H1 (cell line): ENCODE measurements at regions not wholly inside any gene's neighbourhood (a gene's known extent, or its start where the extent isn't known, plus 50 kb on each side); places are given as distances from the start of the nearest gene placed in this dataset.

Experiments used
- CTCF ChIA-PET: fragments of 300-600 bp; sonication (Branson Sonifier 250); formaldehyde crosslinking; loops from one replicate; lab custom pipeline; 2021; ENCODE audit not compliant: partially characterized antibody; lab: Charles Lee
- POLR2A ChIA-PET: fragments of 300-600 bp; sonication (Branson Sonifier 250); formaldehyde crosslinking; loops from one replicate; lab custom pipeline; 2021; ENCODE audit warnings: inconsistent platforms; ENCODE audit not compliant: partially characterized antibody; lab: Charles Lee
- DNase-seq, 2 experiments: peaks; one replicate each; pipeline versions ENCODE4 v3.0.0 to v3.0.0-alpha.2; 2010 to 2022; ENCODE audit warnings: low spot score in 2 of 2, low read depth in 1 of 2, mixed read lengths in 1 of 2
- FAIRE-seq: peaks from 2 replicates; lab custom pipeline; 2011; peaks lifted over from hg19 to GRCh38; lab: Jason Lieb, UNC
- H2AFZ ChIP-seq: 2 replicates; pipeline ENCODE4 v1.8.1; 2012; ENCODE audit warnings: low read length, inconsistent platforms
- H2AK5ac ChIP-seq: 2 replicates; pipeline ENCODE4 v1.6.1; 2013; ENCODE audit warnings: low read depth, low read length
- H2BK120ac ChIP-seq: replicated peaks from 2 replicates; pipeline ENCODE3; 2013; ENCODE audit warnings: low read depth, low read length, inconsistent platforms
- H2BK12ac ChIP-seq: 2 replicates; pipeline ENCODE4 v1.6.1; 2013; ENCODE audit warnings: low read depth, low read length
- H2BK15ac ChIP-seq: 2 replicates; pipeline ENCODE4 v1.6.1; 2013; ENCODE audit warnings: low read length
- H2BK20ac ChIP-seq: 2 replicates; pipeline ENCODE4 v1.6.1; 2013; ENCODE audit warnings: low read length
- H2BK5ac ChIP-seq: 2 replicates; pipeline ENCODE4 v1.6.1; 2013; ENCODE audit warnings: low read depth, low read length
- H3K14ac ChIP-seq: 2 replicates; pipeline ENCODE4 v1.6.1; 2013; ENCODE audit warnings: inconsistent platforms; ENCODE audit not compliant: insufficient read length
- H3K18ac ChIP-seq: 2 replicates; pipeline ENCODE4 v1.6.1; 2013; ENCODE audit warnings: low read length; ENCODE audit errors: extremely low read depth
- H3K23ac ChIP-seq: 2 replicates; pipeline ENCODE4 v1.6.1; 2013; ENCODE audit warnings: inconsistent platforms; ENCODE audit not compliant: insufficient read length
- H3K23me2 ChIP-seq: 2 replicates; pipeline ENCODE4 v1.6.1; 2013; ENCODE audit warnings: low read depth, low read length
- H3K27ac ChIP-seq: 2 replicates; pipeline ENCODE4 v1.6.1; 2011; ENCODE audit warnings: low read depth, low read length, inconsistent platforms
- H3K27me3 ChIP-seq, 4 experiments: replicated peaks in 1 of 4; 1 replicate in 1 of 4; 2 replicates in 3 of 4; pipeline versions ENCODE4 v1.6.1 to v1.8.1; 2011 to 2013; ENCODE audit warnings: low read length in 3 of 4, mild to moderate bottlenecking in 3 of 4, inconsistent platforms in 2 of 4, mixed read lengths in 2 of 4, moderate library complexity in 1 of 4; ENCODE audit not compliant: control insufficient read depth in 3 of 4, insufficient read depth in 3 of 4; ENCODE audit errors: extremely low read depth in 1 of 4
- H3K36me3 ChIP-seq, 4 experiments: 2 replicates each; pipeline versions ENCODE4 v1.6.1 to v1.8.1; 2011 to 2013; ENCODE audit warnings: mild to moderate bottlenecking in 4 of 4, low read length in 3 of 4, moderate library complexity in 2 of 4, control low read depth in 1 of 4, inconsistent platforms in 1 of 4; ENCODE audit not compliant: insufficient read depth in 4 of 4, control insufficient read depth in 2 of 4
- H3K4ac ChIP-seq: replicated peaks from 2 replicates; pipeline ENCODE3; 2013; ENCODE audit warnings: low read length, low read depth, mixed read lengths, inconsistent platforms; ENCODE audit not compliant: insufficient read length
- H3K4me1 ChIP-seq, 4 experiments: replicated peaks in 1 of 4; 1 replicate in 1 of 4; 2 replicates in 3 of 4; pipeline versions ENCODE4 v1.6.1 to v1.8.1; 2011 to 2013; ENCODE audit warnings: low read length in 3 of 4, inconsistent platforms in 2 of 4, mixed read lengths in 1 of 4; ENCODE audit not compliant: insufficient read depth in 4 of 4, control insufficient read depth in 3 of 4
- H3K4me2 ChIP-seq, 2 experiments: 2 replicates each; pipeline versions ENCODE4 v1.6.1 to v1.8.1; 2011 to 2013; ENCODE audit warnings: low read depth in 2 of 2, low read length in 2 of 2, control low read depth in 1 of 2, inconsistent platforms in 1 of 2, mild to moderate bottlenecking in 1 of 2; ENCODE audit not compliant: insufficient read depth in 1 of 2
- H3K4me3 ChIP-seq, 4 experiments: fragments of 200-600, 300-600 bp in 1 of 4; sonication (generic), shearing (Covaris generic), sonication (Bioruptor Twin) in 1 of 4; 2 replicates each; pipeline versions ENCODE4 v1.5.1 to v1.8.1; 2011 to 2016; ENCODE audit warnings: low read length in 4 of 4, low read depth in 3 of 4, control low read depth in 2 of 4, inconsistent platforms in 2 of 4, mild to moderate bottlenecking in 2 of 4, mixed read lengths in 1 of 4, moderate library complexity in 1 of 4; ENCODE audit not compliant: insufficient read depth in 2 of 4; ENCODE audit errors: extremely low read depth in 1 of 4
- H3K56ac ChIP-seq: replicated peaks from 2 replicates; pipeline ENCODE3; 2013; ENCODE audit warnings: low read depth, mild to moderate bottlenecking, mixed read lengths, low read length, inconsistent platforms; ENCODE audit not compliant: insufficient read length
- H3K79me1 ChIP-seq: 2 replicates; pipeline ENCODE4 v1.6.1; 2013; ENCODE audit warnings: low read depth, low read length, control low read depth
- H3K79me2 ChIP-seq, 2 experiments: 2 replicates each; pipeline versions ENCODE4 v1.6.1 to v1.8.1; 2012 to 2013; ENCODE audit warnings: low read length in 2 of 2, mild to moderate bottlenecking in 2 of 2, inconsistent platforms in 1 of 2; ENCODE audit not compliant: insufficient read depth in 2 of 2, control insufficient read depth in 1 of 2
- H3K9ac ChIP-seq, 4 experiments: replicated peaks in 1 of 4; 1 replicate in 1 of 4; 2 replicates in 3 of 4; pipeline versions ENCODE4 v1.6.1 to v1.8.1; 2011 to 2013; ENCODE audit warnings: low read depth in 3 of 4, low read length in 3 of 4, control low read depth in 2 of 4, mild to moderate bottlenecking in 2 of 4, moderate library complexity in 2 of 4, inconsistent platforms in 1 of 4; ENCODE audit errors: extremely low read depth in 1 of 4
- H3K9me3 ChIP-seq, 2 experiments: 2 replicates each; pipeline versions ENCODE4 v1.6.1 to v1.8.1; 2012 to 2013; ENCODE audit warnings: mild to moderate bottlenecking in 2 of 2, moderate library complexity in 2 of 2, control low read depth in 1 of 2, inconsistent platforms in 1 of 2, low read depth in 1 of 2, low read length in 1 of 2, mixed read lengths in 1 of 2; ENCODE audit not compliant: insufficient read depth in 2 of 2
- H4K20me1 ChIP-seq, 2 experiments: replicated peaks in 1 of 2; 2 replicates each; pipeline versions ENCODE3 to v1.8.1; 2011 to 2013; ENCODE audit warnings: inconsistent platforms in 2 of 2, low read length in 2 of 2, mild to moderate bottlenecking in 1 of 2; ENCODE audit not compliant: insufficient read depth in 2 of 2, control insufficient read depth in 1 of 2
- H4K5ac ChIP-seq: 2 replicates; pipeline ENCODE4 v1.6.1; 2013; ENCODE audit warnings: low read length, low read depth, mixed read lengths, inconsistent platforms; ENCODE audit not compliant: insufficient read length
- H4K8ac ChIP-seq: 2 replicates; pipeline ENCODE4 v1.8.0; 2013; ENCODE audit warnings: mild to moderate bottlenecking, moderate library complexity, low read length, inconsistent platforms; ENCODE audit not compliant: insufficient read depth; ENCODE audit errors: extremely low read depth
- H4K91ac ChIP-seq: replicated peaks from 2 replicates; pipeline ENCODE3; 2013; ENCODE audit warnings: low read length, mixed read lengths, inconsistent platforms; ENCODE audit not compliant: insufficient read length
- ASH2L ChIP-seq: fragments of 200-600, 300-600 bp; sonication (generic); IDR thresholded peaks from one replicate; pipeline ENCODE4 v1.7.1; 2017; ENCODE audit warnings: low read length
- CBX5 ChIP-seq: fragments of 300-800, 300-1000 bp; sonication (generic); IDR thresholded peaks from 2 replicates; pipeline ENCODE4 v1.7.1; 2016; ENCODE audit warnings: antibody characterized with exemption, low read length, low read depth
- CEBPB ChIP-seq: IDR thresholded peaks from 2 replicates; pipeline ENCODE4 v1.6.1; 2012; ENCODE audit warnings: low read depth, low read length
- FOSL1 ChIP-seq: IDR thresholded peaks from 2 replicates; pipeline ENCODE4 v1.6.1; 2011; ENCODE audit warnings: mild to moderate bottlenecking, low read depth, low read length, moderate library complexity; ENCODE audit not compliant: insufficient read depth
- GABPA ChIP-seq: IDR thresholded peaks from 2 replicates; pipeline ENCODE4 v1.6.1; 2011; ENCODE audit warnings: mild to moderate bottlenecking, low read length, moderate library complexity, borderline replicate concordance; ENCODE audit not compliant: insufficient read depth
- KDM5A ChIP-seq: fragments of 200-600 bp; IDR thresholded peaks from 2 replicates; pipeline ENCODE4 v1.7.1; 2012; ENCODE audit warnings: mild to moderate bottlenecking, low read length, inconsistent platforms, mixed read lengths
- POLR2A ChIP-seq, 2 experiments: IDR thresholded peaks; 1 replicate in 1 of 2; 2 replicates in 1 of 2; pipeline ENCODE4 v1.6.1; 2011; ENCODE audit warnings: low read depth in 2 of 2, low read length in 2 of 2, mild to moderate bottlenecking in 2 of 2; ENCODE audit errors: control extremely low read depth in 1 of 2
- RBBP5 ChIP-seq: IDR thresholded peaks from 2 replicates; pipeline ENCODE4 v1.7.1; 2012; ENCODE audit warnings: low read depth, mild to moderate bottlenecking, inconsistent platforms, low read length, moderate library complexity, borderline replicate concordance
- RFX5 ChIP-seq: IDR thresholded peaks from 2 replicates; pipeline ENCODE4 v1.6.1; 2011; ENCODE audit warnings: low read depth, low read length, improper control_type of control experiment, borderline replicate concordance
- SAP30 ChIP-seq: fragments of 300-600 bp; sonication (generic); IDR thresholded peaks from 2 replicates; pipeline ENCODE4 v1.7.1; 2012; ENCODE audit warnings: low read length, moderate library complexity, mild to moderate bottlenecking, inconsistent platforms; ENCODE audit not compliant: insufficient read depth, insufficient replicate concordance
- TAF7 ChIP-seq: optimal IDR thresholded peaks from 2 replicates; pipeline ENCODE3; 2011; ENCODE audit warnings: low read depth, mild to moderate bottlenecking, inconsistent platforms, low read length, moderate library complexity, borderline replicate concordance
- YY1 ChIP-seq: IDR thresholded peaks from 2 replicates; pipeline ENCODE4 v1.6.1; 2011; ENCODE audit warnings: low read depth, mild to moderate bottlenecking, low read length
- WGBS, 2 experiments: shearing (Covaris generic) in 1 of 2; methylation state at CpG; one replicate each; pipeline versions ENCODE4 v1.1.6 to v1.1.7; 2013 to 2015; ENCODE audit warnings: low lambda C conversion rate in 2 of 2, mixed read lengths in 2 of 2, inconsistent platforms in 1 of 2, low coverage in 1 of 2, missing lambda C conversion rate in 1 of 2; ENCODE audit not compliant: insufficient replicate concordance in 2 of 2, insufficient coverage in 1 of 2, insufficient read length in 1 of 2; ENCODE audit errors: extremely low coverage in 1 of 2, missing lambda C conversion rate in 1 of 2; 5-methylcytosine and 5-hydroxymethylcytosine counted together

GRCh38 chr18:64402636-64403035 lies 253.7 kb upstream of the LINC00305 start:
- H2AFZ ChIP-seq = 0 out of 2 replicates have a peak overlapping the region, but pooled peaks have one; percentile 83
- no peak overlapping the region for H2BK5ac ChIP-seq
- no peak overlapping the region for H3K9ac ChIP-seq
- H3K4me3 ChIP-seq = no peak overlapping the region
- H3K36me3 ChIP-seq = no peaks in the 10 kb centered on the region
- no peaks in the 10 kb centered on the region for H3K23me2 ChIP-seq
- no peak overlapping the region for H4K8ac ChIP-seq
- no peak overlapping the region for H4K5ac ChIP-seq
- H3K79me1 ChIP-seq = no peaks in the 10 kb centered on the region
- FAIRE-seq (no peak), DNase-seq (no peak)
- ChIA-PET POLR2A (no interaction called here), CTCF (no interaction called here)
- WGBS, 2 experiments = 91% methylated on average over 1 of the region's 1 CpG; no CpG with 5 or more reads in 1 of the 2 experiments
- H3K4ac ChIP-seq = no peak overlapping the region
- H3K56ac ChIP-seq = no peak overlapping the region
- H3K18ac ChIP-seq = no peak overlapping the region
- no peak overlapping the region for H2BK120ac ChIP-seq
- H2AK5ac ChIP-seq = no peak overlapping the region
- H2BK20ac ChIP-seq = no peak overlapping the region
- H3K4me2 ChIP-seq = no peak overlapping the region
- H3K79me2 ChIP-seq = no peaks in the 10 kb centered on the region
- H3K23ac ChIP-seq = no peak overlapping the region
- no peak overlapping the region for H2BK15ac ChIP-seq
- H3K27me3 ChIP-seq = no peaks in the 10 kb centered on the region
- H4K20me1 ChIP-seq = no peaks in the 10 kb centered on the region
- H3K9me3 ChIP-seq = no peaks in the 10 kb centered on the region
- TF ChIP-seq CEBPB (no peak), CBX5 (no peak), SAP30 (no peak), GABPA (no peak), TAF7 (no peak), FOSL1 (no peak), RFX5 (no peak), RBBP5 (no peak), ASH2L (no peak), POLR2A (IDR thresholded peaks at IDR 0.05; ENCODE audit: control extremely low read depth in 1 of 2, low read depth in 2 of 2, low read length in 2 of 2) (no peak), KDM5A (no peak), YY1 (no peak)
- H4K91ac ChIP-seq = no peak overlapping the region
- no peak overlapping the region for H3K14ac ChIP-seq
- H3K4me1 ChIP-seq = 0 out of 7 replicates have a peak, but pooled peaks cover 0 to 3% (median 0%) of the 10 kb centered on the region in 4 experiments
- no peak overlapping the region for H2BK12ac ChIP-seq
- no peak overlapping the region for H3K27ac ChIP-seq
